ENCODE measurements at regions not wholly inside any gene's neighbourhood (a gene's known extent, or its start where the extent isn't known, plus 50 kb on each side); places are given as distances from the start of the nearest gene placed in this dataset.
"Not testable (repeated sequence)": the region's sequence is repeated elsewhere in the genome, so short reads cannot be mapped to it uniquely, and the experiment has no call there.

- DNase-seq (ENCODE audit: low read depth) = no peak
Observed at GRCh38 chr3:25952133-25952532, 162.2 kb downstream of the OXSM start.

- no peak for DNase-seq (ENCODE audit: low read depth)
Observed at GRCh38 chr3:25957026-25957425, 167.1 kb downstream of the OXSM start.

GRCh38 chr3:25960776-25961175 lies 170.9 kb downstream of the OXSM start:
- DNase-seq (ENCODE audit: low read depth) = no peak

DNA sequence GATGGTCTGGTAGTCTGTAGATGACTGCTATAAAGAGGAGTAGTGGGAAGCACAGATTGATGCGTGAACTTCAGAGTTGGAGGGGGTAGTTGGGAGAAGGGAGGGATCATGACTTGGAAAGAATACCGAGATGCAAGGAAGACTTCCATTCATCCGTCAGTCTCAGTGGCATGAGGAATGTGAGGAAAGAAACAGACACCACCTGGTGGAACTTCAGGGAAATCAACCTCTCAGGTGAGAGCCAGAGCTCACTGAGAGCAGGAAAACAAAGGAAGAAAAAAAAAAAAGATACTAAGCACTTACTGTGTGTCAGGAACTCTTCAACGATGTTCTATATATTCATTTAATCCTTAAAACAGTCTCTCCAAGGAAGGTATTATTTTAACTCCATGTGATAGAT lies 172.4 kb downstream of the OXSM start:
- DNase-seq (ENCODE audit: low read depth) = no peak

DNA sequence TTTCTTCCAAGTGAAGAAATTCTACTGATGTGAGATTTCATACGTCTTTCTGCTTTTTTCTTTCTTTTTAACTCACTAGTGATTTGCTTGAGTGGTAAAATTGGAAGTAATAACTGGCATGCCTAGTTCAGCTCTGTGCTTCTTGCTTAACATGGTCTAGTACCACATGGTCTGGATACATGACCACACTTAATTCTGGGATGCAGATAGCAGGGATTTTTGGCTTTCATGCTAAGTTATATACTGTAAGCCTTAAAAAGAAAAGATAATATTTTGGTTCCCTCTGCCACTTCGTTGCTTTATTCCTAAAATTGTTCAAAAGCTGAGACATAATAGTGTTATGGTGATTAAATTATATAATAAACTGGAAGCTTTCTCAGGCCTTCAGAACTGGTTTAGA lies 174.3 kb downstream of the OXSM start:
- no peak for DNase-seq (ENCODE audit: low read depth)

DNA sequence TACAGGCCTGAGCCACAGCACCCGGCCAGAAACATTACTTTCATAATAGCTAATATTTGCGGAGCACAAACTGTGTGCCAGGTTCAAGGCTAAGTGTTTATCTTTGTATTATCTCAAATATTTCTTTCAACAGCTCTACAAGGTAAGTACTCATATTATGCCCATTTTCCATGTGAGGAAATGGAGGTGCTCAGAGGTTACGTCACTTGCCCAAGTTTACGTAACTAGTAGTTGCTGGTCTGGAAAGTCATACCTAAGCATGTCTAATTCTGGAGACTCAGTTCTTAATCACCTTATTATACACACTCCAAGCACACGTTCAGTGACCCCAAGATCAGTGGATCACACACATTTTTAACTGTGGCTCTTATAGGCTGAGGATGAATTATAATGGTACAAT lies 177.5 kb downstream of the OXSM start:
- no peak for DNase-seq (ENCODE audit: low read depth)

- DNase-seq (ENCODE audit: low read depth) = no peak
Observed at GRCh38 chr3:25971736-25972135, 181.8 kb downstream of the OXSM start.

GRCh38 chr3:25973122-25973521 lies 183.2 kb downstream of the OXSM start:
- DNase-seq (ENCODE audit: low read depth) = no peak

DNA sequence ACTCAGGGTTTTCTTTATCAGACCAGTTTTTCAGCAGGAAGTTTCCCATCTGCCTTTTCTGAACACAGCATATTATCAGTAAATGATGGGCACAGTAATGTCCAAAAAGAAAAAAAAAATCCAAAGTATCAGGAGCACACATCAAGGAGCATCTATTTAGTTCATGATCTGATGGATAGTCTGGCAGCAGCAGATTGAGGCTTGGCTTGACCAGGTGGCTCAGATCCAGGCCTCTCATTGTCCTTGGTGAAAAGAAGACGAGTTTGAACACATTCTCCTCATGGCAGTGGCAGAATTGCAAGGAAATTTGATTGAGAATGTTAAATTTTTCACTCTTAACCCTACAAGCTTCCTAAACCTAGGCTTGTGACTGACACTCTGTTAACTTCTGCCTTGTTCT lies 192.9 kb downstream of the OXSM start:
- DNase-seq (ENCODE audit: low read depth) = no peak

DNA sequence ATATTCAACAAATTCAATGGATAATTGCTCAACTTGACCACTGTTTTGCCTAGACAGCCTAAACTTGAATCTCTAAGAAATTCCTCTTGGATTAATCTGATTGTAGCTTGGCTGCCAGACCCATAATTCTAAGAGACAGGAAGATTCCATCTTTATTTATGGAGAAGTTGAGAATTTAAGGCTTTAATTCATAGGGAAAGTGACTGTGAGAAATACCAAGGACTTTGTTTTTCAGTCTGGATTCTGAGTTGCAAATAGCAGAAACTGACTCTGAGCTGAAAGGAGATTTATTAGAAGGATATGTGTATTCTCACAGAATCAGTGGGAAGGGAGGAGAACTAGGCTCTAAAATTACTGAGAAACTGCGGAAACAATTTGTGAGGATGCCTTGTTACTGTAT lies 195.7 kb downstream of the OXSM start:
- DNase-seq (ENCODE audit: low read depth) = no peak

GRCh38 chr3:25992606-25993005 lies 202.7 kb downstream of the OXSM start:
- DNase-seq (ENCODE audit: low read depth) = no peak

GRCh38 chr3:26004172-26004571 lies 214.3 kb downstream of the OXSM start:
- no peak for DNase-seq (ENCODE audit: low read depth)

- no peak for DNase-seq (ENCODE audit: low read depth)
Observed at GRCh38 chr3:26011276-26011675, 221.4 kb downstream of the OXSM start.

DNA sequence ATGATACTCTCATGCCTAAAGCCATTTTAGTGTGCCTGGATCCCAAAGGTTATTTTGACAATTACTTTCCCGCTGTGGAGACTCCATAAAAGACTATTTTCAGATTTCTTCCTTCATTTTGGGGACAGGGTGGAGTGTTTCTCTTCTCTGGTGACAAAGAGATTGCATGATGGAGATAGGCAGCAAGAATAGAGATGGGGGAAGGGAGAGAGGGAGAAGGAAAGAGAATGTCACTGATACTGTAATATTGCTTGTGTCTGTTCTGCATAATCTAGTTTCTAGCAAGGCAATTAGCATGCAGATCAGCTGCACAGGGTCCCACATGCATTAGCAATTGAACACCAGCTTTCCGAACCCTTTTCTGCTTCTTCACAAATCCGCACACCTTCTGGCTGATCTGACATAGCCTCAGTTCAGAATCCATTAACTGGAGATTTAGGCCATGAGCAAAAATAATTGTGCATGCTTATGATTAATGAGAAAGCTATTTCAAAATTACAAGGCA lies 222.4 kb downstream of the OXSM start:
- no peak for DNase-seq (ENCODE audit: low read depth)

GRCh38 chr3:26015752-26016151 lies 225.9 kb downstream of the OXSM start:
- no peak for DNase-seq (ENCODE audit: low read depth)

DNA sequence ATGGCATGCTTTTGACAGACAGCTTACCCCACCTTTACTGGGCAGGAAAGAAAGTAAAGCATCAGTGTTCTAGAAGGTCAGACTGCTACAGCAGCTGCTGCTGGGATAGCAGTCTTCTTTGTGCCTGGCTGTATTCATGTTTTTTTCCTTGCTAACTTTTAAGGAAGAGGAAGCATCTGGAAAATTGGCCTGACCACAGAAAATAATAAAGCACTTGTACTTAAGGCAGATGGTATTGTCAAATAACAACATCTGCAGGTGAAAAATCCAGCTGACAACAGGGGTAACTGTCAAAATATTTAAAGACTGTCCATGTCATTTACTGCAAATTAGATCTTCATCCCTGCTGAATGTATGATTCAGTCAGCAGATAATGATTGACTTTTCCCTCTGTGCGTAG lies 229.0 kb downstream of the OXSM start:
- no peak for DNase-seq (ENCODE audit: low read depth)

- DNase-seq (ENCODE audit: low read depth) = not testable (repeated sequence)
Observed at GRCh38 chr3:26024206-26024605, 234.3 kb downstream of the OXSM start.

- DNase-seq (ENCODE audit: low read depth) = no peak
Observed at GRCh38 chr3:26029321-26029720, 239.4 kb downstream of the OXSM start.

GRCh38 chr3:26042126-26042525 lies 252.2 kb downstream of the OXSM start:
- not testable (repeated sequence) for DNase-seq (ENCODE audit: low read depth)

DNA sequence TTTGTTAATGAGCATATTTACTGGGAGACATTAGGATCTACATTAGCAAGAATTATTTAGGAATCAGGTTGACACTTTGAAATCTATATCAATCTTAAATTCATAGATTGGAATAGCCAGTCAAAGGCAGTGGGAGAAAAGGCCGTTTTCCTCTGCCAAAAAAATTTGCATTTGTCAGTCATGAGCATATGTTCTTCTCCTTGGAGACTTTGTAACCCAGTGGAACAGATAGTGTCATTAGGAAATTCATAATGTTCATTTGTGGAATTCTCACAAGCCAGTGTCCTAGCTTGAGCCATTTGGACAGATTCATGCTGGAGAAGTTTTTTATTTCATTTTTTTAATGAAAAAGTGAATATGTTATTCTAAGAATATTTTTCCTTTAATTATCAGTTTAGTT lies 260.1 kb downstream of the OXSM start:
- DNase-seq (ENCODE audit: low read depth) = no peak

DNA sequence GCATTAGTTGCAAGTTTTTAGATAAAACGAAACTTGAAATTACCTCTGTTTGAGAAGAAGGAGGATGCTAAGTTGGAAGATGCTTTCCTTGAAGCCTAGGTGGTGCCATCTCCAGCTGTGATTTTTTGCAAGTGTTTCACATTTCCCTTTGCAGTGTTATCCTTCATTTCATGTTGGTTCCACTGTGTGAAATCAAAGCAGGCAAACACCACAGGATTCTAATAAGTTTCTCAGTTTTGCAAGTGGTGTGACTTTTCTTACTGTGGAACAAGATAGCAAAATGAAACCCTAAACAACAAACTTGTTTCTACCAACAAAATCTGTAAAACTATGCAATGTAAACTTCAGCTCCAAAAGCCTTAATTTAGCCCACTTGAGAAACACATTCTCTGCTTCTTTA lies 260.9 kb downstream of the OXSM start:
- no peak for DNase-seq (ENCODE audit: low read depth)

DNA sequence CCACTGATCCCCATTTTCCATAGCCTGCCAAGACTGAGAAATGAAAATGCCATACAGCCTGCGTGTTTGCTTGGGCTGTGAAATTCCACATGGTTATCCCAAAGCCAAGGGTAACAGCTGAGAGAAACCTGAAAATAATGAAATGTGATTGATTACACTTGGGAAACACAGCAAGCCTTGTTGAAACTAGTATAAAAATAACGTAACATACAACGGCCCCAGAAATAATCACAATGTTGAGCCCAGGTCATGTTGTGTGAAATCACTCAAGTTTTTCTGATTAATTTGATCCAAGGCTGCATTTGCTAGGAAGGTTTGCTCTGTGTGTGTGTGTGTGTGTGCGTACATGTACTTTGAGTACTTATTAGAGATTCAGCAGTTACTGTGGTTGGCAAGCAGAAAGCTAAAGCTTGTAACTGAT lies 269.0 kb downstream of the OXSM start:
- no peak for DNase-seq (ENCODE audit: low read depth)

DNA sequence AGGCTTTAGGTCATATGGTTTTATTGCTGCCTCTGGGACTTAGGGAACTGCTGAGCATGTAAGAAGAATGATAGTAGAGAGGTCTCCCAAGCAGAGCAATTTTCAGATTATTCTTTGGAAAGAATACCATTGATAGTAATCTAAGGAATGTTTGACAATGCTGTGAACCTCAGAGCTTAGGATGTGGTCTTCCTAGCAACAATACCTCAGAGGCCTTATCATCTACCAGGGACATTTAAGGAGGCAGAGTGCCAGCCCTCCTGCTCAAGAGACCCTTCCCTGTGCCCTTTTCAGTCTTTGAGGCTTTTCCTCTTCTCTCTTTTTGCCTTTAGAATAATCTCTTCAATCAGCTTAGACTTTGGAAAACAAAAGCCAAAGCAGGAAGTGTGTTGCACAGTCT lies 272.1 kb downstream of the OXSM start:
- no peak for DNase-seq (ENCODE audit: low read depth)

DNA sequence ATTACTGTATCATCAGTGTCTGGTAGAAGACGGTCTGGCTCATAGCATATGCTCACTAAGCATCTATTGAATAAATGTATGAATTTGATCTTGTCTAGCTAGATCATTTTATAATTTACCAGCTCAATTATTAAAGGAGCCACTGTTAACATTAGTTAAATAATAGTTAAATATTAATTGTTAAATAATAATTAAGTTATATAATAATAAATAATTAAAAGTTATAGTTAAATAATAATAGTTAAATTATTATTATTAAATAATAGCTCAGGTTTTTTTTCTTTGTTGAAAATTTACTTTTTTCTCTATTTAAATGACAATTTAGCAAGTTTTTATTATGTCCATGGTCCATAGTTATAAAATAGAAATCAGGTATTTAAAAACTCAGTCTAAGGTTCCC lies 274.4 kb downstream of the OXSM start:
- no peak for DNase-seq (ENCODE audit: low read depth)

GRCh38 chr3:26068890-26069289 lies 279.0 kb downstream of the OXSM start:
- no peak for DNase-seq (ENCODE audit: low read depth)
